ENCODE measurements at regions not wholly inside any gene's neighbourhood (a gene's known extent, or its start where the extent isn't known, plus 50 kb on each side); places are given as distances from the start of the nearest gene placed in this dataset.
"Not testable (repeated sequence)": the region's sequence is repeated elsewhere in the genome, so short reads cannot be mapped to it uniquely, and the experiment has no call there.

- H3K27ac Mint-ChIP-seq; H3K36me3 Mint-ChIP-seq; H3K9me3 Mint-ChIP-seq (ENCODE audit: low read depth); H3K4me1 Mint-ChIP-seq (ENCODE audit: low read depth); H3K4me3 Mint-ChIP-seq; H3K27me3 Mint-ChIP-seq: not testable (repeated sequence)
Measured at GRCh38 chr1:144516172-144516571, 54.7 kb upstream of the NBPF15 start.

GRCh38 chr1:144516906-144517305 is 55.4 kb upstream of the NBPF15 start:
- H3K4me1 Mint-ChIP-seq (ENCODE audit: low read depth); H3K36me3 Mint-ChIP-seq; H3K27ac Mint-ChIP-seq; H3K4me3 Mint-ChIP-seq; H3K27me3 Mint-ChIP-seq; H3K9me3 Mint-ChIP-seq (ENCODE audit: low read depth): not testable (repeated sequence)

DNA sequence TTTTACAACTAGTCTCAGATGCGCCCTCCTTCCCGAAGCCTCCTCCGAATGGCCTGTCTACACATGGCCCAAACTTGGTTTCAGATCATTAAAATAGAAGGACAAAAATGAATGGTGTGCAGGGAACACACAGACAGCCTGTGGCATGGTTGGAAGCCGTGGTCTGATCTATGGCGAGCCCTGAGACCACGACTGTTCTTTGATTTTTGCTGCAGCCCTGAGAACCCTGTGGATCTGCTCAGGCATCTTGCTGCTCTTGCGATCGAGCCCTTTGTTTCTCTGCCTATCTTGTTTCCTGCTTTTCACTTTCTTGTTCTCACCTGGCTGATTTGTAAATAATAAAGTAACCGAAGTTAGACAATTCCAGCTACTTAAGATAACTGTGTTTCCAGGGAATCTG is 57.0 kb upstream of the NBPF15 start:
- not testable (repeated sequence) for H3K27ac Mint-ChIP-seq; H3K27me3 Mint-ChIP-seq; H3K36me3 Mint-ChIP-seq; H3K9me3 Mint-ChIP-seq (ENCODE audit: low read depth); H3K4me1 Mint-ChIP-seq (ENCODE audit: low read depth)
- H3K4me3 Mint-ChIP-seq: peak overlapping the region; percentile 17

DNA sequence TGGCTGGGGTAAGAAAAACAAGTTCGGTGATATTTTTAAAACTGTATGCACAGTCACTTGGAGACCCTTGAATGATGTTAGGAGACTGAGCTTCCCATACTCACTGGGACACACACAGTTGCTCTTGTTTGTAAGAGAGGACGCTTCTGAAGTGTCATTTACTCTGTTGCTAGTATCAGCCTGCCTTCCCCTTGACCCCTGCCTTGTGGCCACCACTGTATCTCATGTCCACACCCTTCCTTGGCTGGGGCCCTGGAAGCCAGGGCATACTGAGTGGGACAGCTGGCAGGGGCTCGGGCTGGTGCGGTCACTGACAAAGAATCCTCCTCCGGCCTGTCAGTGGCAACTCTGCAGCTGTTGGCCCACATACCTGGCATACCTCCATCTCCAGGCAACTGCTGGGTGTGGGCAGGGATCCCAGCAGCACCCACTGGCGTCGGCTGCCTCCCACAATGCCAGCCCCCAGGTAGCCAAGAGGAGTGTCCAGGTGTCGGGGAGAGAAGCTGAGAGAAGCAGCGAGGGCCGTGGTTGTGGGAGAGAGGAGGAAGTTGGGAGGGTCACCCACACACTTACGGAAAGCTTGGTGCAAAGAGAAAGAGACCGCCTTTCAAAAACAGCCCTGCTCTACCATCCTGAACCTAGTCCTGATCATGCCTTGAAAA is 58.2 kb upstream of the NBPF15 start:
- not testable (repeated sequence) for H3K9me3 Mint-ChIP-seq (ENCODE audit: low read depth); H3K4me1 Mint-ChIP-seq (ENCODE audit: low read depth); H3K27ac Mint-ChIP-seq; H3K4me3 Mint-ChIP-seq; H3K36me3 Mint-ChIP-seq; H3K27me3 Mint-ChIP-seq

- H3K36me3 Mint-ChIP-seq; H3K27me3 Mint-ChIP-seq; H3K4me1 Mint-ChIP-seq (ENCODE audit: low read depth); H3K9me3 Mint-ChIP-seq (ENCODE audit: low read depth): not testable (repeated sequence)
- H3K4me3 Mint-ChIP-seq: peak overlapping the region; percentile 86
- H3K27ac Mint-ChIP-seq: peak overlapping the region; percentile 100
Measured at GRCh38 chr1:144523661-144524407, 62.4 kb upstream of the NBPF15 start.

GRCh38 chr1:144532156-144532607 is 60.5 kb upstream of the PPIAL4F start:
- H3K9me3 Mint-ChIP-seq (ENCODE audit: low read depth); H3K27me3 Mint-ChIP-seq; H3K36me3 Mint-ChIP-seq: not testable (repeated sequence)
- Mint-ChIP-seq H3K4me3 (peak overlapping the region; percentile 54), H3K4me1 (ENCODE audit: low read depth) (peaks cover 25% of the 10 kb centered on the region), H3K27ac (peak overlapping the region; percentile 86)

DNA sequence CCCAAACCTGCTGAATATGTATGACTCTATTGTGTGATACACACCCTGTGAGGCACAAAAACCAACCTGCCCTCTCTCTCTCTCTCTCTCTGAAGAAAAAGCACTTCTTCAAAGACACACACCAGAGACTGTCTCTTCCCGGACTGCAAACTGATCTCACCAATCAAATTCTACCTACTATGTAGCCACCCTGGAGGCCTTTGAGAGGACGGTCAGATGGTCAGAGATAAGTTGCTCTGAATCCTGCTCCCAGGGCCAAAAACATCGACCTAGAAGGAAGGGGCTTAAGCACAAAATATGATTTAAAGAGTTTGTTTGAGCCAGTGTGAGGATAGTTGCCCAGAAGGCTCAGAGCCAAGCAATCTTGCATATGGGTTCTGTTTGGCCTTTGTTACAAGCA is 59.2 kb upstream of the PPIAL4F start:
- not testable (repeated sequence) for H3K9me3 Mint-ChIP-seq (ENCODE audit: low read depth); H3K27me3 Mint-ChIP-seq; H3K4me3 Mint-ChIP-seq; H3K36me3 Mint-ChIP-seq
- Mint-ChIP-seq H3K27ac (peak overlapping the region; percentile 18), H3K4me1 (ENCODE audit: low read depth) (peaks cover 25% of the 10 kb centered on the region)

- H3K36me3 Mint-ChIP-seq; H3K4me3 Mint-ChIP-seq; H3K27me3 Mint-ChIP-seq; H3K27ac Mint-ChIP-seq; H3K9me3 Mint-ChIP-seq (ENCODE audit: low read depth): not testable (repeated sequence)
- peaks cover 28% of the 10 kb centered on the region for H3K4me1 Mint-ChIP-seq (ENCODE audit: low read depth)
Measured at GRCh38 chr1:144534286-144534685, 58.4 kb upstream of the PPIAL4F start.

DNA sequence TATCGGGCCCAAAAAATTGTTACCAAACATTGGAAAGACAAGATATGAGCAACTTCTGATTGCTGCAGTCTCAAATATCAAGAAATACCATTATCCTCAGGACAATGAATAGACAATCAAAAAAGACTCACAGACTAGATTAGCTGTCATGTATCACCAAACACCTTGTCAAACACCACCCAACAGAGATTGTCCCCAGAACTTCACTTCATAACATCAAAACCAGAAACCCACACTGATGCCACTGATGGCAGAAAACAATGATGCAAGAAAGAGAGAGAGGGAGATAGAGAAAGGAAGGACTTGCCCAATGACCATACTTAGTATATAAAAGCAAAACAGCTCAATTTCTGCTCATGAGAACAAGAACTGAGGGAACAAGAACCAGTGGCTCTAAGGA is 56.0 kb upstream of the PPIAL4F start:
- H3K4me3 Mint-ChIP-seq; H3K36me3 Mint-ChIP-seq; H3K9me3 Mint-ChIP-seq (ENCODE audit: low read depth); H3K27ac Mint-ChIP-seq; H3K27me3 Mint-ChIP-seq: not testable (repeated sequence)
- H3K4me1 Mint-ChIP-seq (ENCODE audit: low read depth): peaks cover 28% of the 10 kb centered on the region

DNA sequence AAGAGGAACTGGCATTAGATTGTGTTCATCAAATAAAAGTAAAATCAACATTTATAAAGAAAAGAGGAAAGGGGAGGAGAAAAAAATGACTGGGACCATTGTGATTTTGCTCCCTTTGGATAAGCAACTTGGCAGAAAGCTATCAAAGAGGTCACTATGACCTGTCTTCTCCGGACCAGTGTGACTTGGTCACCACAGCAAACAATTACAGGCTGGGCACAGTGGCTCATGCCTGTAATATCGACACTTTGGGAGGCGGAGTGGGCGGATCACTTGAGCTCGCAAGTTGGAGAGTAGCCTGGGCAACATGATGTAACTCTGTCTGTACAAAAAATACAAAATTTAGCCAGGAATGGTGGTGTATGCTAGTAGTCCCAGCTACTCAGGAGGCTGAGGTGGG is 55.5 kb upstream of the PPIAL4F start:
- peaks cover 24% of the 10 kb centered on the region for H3K4me1 Mint-ChIP-seq (ENCODE audit: low read depth)
- not testable (repeated sequence) for H3K4me3 Mint-ChIP-seq; H3K27me3 Mint-ChIP-seq; H3K9me3 Mint-ChIP-seq (ENCODE audit: low read depth); H3K27ac Mint-ChIP-seq; H3K36me3 Mint-ChIP-seq

DNA sequence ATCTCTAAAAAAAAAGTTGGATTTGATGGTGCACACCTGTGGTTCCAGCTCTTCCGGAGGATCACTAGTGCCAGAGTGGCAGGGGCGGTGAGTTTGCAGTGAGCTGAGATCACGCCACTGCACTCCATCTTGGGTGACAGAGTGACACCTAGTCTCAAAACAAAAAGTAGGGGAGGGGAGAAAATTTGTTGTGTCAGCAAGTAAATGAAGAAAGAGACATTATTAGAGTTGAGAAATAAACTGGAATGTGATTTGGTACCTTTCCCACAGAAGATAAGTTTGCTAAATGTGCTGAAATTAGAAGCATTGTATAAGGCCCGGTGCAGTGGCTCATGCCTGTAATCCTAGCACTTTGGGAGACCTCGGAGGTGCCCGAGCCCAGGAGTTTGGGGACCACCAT is 54.0 kb upstream of the PPIAL4F start:
- H3K4me1 Mint-ChIP-seq (ENCODE audit: low read depth): peaks cover 11% of the 10 kb centered on the region
- not testable (repeated sequence) for H3K36me3 Mint-ChIP-seq; H3K27ac Mint-ChIP-seq; H3K4me3 Mint-ChIP-seq; H3K9me3 Mint-ChIP-seq (ENCODE audit: low read depth); H3K27me3 Mint-ChIP-seq

- not testable (repeated sequence) for H3K27me3 Mint-ChIP-seq; H3K9me3 Mint-ChIP-seq (ENCODE audit: low read depth); H3K36me3 Mint-ChIP-seq
- Mint-ChIP-seq H3K4me1 (ENCODE audit: low read depth) (peaks cover 11% of the 10 kb centered on the region), H3K4me3 (peak overlapping the region; percentile 59), H3K27ac (peak overlapping the region; percentile 73)
Measured at GRCh38 chr1:144539191-144539960, 53.3 kb upstream of the PPIAL4F start.
